NB4 (cell line): ENCODE measurements at regions not wholly inside any gene's neighbourhood (a gene's known extent, or its start where the extent isn't known, plus 50 kb on each side); places are given as distances from the start of the nearest gene placed in this dataset.

Experiments used
- DNase-seq: peaks from one replicate; pipeline ENCODE4 v3.0.0; 2010; ENCODE audit warnings: low read depth
- H3K4me3 ChIP-seq: one replicate; pipeline ENCODE4 v1.5.1; 2011; ENCODE audit warnings: mild to moderate bottlenecking, low read depth, low read length, moderate library complexity
- MYC ChIP-seq: IDR thresholded peaks from 2 replicates; pipeline ENCODE4 v1.6.1; 2011; ENCODE audit warnings: low read depth, low read length
- POLR2A ChIP-seq: IDR thresholded peaks from 2 replicates; pipeline ENCODE4 v1.6.1; 2011; ENCODE audit warnings: mild to moderate bottlenecking; ENCODE audit not compliant: insufficient read length; ENCODE audit errors: extremely low read depth
- TF ChIP-seq, protein P1 (sequence below): IDR thresholded peaks from 2 replicates; pipeline ENCODE4 v1.6.1; 2011; ENCODE audit warnings: low read depth, low read length
- TF ChIP-seq, protein P2 (sequence below): IDR thresholded peaks from one replicate; pipeline ENCODE4 v1.5.1; 2012; ENCODE audit warnings: low read depth, low read length

DNA sequence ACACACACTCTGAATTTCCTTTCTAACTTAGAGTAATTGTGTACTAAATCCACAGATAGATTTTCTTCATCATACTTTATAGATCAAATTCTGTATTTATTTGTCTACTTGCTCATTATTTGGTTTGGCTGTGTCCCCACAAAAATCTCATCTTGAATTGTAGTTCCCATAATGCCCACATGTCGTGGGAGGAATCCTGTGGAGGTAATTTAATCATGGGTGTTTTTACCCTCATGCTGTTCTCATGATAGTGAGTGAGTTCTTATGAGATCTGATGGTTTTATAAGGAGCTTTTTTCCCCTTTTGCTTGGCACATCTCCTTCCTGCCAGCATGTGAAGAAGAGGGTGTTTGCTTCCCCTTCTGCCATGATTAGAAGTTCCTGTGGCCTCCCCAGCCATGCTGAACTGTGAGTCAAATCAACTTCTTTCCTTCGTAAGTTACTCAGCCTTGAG, 198.3 kb upstream of the TGFBR2 start:
- no peak for DNase-seq
- TF ChIP-seq, protein P1, sequence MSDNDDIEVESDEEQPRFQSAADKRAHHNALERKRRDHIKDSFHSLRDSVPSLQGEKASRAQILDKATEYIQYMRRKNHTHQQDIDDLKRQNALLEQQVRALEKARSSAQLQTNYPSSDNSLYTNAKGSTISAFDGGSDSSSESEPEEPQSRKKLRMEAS, result no peak
- TF ChIP-seq, protein P2, sequence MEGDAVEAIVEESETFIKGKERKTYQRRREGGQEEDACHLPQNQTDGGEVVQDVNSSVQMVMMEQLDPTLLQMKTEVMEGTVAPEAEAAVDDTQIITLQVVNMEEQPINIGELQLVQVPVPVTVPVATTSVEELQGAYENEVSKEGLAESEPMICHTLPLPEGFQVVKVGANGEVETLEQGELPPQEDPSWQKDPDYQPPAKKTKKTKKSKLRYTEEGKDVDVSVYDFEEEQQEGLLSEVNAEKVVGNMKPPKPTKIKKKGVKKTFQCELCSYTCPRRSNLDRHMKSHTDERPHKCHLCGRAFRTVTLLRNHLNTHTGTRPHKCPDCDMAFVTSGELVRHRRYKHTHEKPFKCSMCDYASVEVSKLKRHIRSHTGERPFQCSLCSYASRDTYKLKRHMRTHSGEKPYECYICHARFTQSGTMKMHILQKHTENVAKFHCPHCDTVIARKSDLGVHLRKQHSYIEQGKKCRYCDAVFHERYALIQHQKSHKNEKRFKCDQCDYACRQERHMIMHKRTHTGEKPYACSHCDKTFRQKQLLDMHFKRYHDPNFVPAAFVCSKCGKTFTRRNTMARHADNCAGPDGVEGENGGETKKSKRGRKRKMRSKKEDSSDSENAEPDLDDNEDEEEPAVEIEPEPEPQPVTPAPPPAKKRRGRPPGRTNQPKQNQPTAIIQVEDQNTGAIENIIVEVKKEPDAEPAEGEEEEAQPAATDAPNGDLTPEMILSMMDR, result no peak
- no peak for TF ChIP-seq MYC
- no peak for TF ChIP-seq POLR2A
- H3K4me3 ChIP-seq, result no peak overlapping the region

DNA sequence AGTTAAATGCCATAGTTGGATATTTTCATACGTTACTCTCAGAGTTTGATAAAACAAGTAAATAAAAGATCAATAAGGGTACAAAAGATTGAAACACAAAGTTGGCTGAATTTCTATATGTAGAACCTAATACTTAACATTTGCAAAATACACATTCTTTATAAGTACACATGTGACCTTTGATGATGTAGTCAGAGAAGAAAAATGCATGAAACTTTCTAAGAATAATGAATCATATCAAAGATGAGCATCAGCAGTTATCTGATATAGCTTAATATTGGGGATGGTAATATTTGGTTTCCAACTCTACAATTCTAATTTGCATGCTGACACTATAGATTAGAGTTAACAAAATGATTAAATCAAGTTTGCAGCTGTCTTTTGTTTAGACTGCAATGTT, 188.0 kb upstream of the TGFBR2 start:
- no peak for TF ChIP-seq MYC
- no peak for TF ChIP-seq POLR2A
- TF ChIP-seq, protein P1, result no peak
- TF ChIP-seq, protein P2, result no peak
- DNase-seq, result no peak
- H3K4me3 ChIP-seq, result no peak overlapping the region

DNA sequence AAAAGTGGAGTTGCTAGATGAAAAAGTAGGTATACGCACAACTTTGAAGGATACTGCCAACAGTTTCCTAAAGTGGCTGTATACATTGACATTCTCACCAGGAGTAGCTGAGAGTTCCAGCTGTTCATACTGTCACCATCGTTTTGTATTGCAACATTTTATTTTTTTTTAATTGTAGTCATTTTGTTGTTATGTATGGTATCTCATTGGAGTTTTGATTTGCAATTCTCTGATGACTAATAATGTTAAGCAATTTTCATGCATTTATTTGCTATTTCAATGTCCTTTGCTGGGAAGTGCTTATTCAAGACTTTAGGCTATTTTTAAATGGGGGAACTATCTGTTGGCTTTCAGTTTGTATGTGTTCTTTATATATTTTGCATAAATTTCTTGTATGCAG, 185.1 kb upstream of the TGFBR2 start:
- TF ChIP-seq, protein P1, result no peak
- TF ChIP-seq, protein P2, result no peak
- TF ChIP-seq MYC, result no peak
- TF ChIP-seq POLR2A, result no peak
- no peak for DNase-seq
- H3K4me3 ChIP-seq, result no peak overlapping the region

DNA sequence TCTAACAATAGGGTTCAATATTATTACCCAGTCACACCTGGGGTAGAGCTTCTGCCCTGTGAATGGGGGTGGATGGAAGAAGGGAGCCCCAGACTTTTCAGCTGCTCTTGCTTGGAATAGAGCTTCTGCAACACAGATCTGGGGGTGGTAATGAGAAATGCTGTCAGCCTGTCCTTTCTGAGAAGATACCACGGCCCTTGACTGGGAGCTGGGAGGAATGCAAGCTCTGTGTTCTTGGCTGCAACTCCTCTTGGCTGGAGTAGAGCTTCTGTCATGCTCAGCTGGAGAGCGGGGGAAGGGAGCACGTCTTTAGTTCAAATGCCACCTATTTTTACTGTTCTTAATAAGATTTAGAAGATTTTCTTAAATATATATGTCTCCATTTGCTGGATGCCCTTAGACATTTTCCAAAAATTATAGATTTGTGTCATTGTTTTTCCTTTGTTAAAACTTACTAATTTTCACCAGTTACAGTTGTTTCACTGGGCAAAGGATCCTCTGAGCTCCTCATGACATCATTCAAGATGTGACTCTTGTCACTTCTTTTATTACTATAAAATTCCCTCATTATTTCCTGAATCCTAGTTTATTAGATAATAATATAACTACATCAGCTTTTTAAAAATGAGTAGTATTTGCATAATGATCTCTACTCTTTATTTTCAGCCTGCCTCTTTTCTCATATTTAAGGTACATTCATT, 180.0 kb upstream of the TGFBR2 start:
- TF ChIP-seq, protein P1, result no peak
- TF ChIP-seq MYC, result no peak
- TF ChIP-seq, protein P2, result no peak
- no peak for TF ChIP-seq POLR2A
- DNase-seq, result no peak

DNA sequence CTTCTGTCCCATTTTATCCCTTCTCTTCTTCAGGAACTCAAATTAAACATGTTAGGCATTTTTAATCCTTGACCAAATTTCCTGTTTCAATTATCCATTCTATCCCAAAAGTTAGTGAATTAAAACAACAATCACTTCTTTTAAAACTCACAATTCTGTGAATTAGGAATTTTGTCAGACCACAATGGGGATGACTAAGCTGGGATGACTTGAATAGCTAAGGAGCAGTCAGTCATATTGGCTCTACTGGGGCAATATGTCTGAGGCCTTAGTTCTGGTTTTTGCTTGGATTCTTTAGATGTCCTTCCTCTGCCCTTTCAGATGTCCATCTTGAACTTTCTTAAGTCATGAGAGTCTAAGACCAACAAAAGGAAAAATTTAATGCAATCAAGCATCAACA, 178.2 kb upstream of the TGFBR2 start:
- TF ChIP-seq MYC, result no peak
- TF ChIP-seq, protein P1, result no peak
- TF ChIP-seq, protein P2, result no peak
- TF ChIP-seq POLR2A, result no peak
- no peak overlapping the region for H3K4me3 ChIP-seq
- no peak for DNase-seq

More for the DNA sequence above, 180.0 kb upstream of the TGFBR2 start:
- H3K4me3 ChIP-seq, result no peak overlapping the region
